Gastroesophageal sphincter (tissue), 4 donors: ENCODE measurements at regions not wholly inside any gene's neighbourhood (a gene's known extent, or its start where the extent isn't known, plus 50 kb on each side); places are given as distances from the start of the nearest gene placed in this dataset.

Experiments
- ATAC-seq: fragments of 150-250 bp; one replicate; pipeline ENCODE4 v1.9.1; 2016; ENCODE audit warnings: mild to moderate bottlenecking, moderate library complexity
- H3K27ac ChIP-seq, 4 donors: fragments of 200-600 bp; sonication (generic) in 3 of 4; 1 replicate in 3 of 4; 2 replicates in 1 of 4; pipeline ENCODE4 v1.5.1; 2016 to 2019
- H3K27me3 ChIP-seq: fragments of 200-600 bp; sonication (generic); one replicate; pipeline ENCODE4 v1.5.1; 2019
- H3K36me3 ChIP-seq, 2 donors: fragments of 200-600 bp; sonication (generic); one replicate each; pipeline ENCODE4 v1.5.1; 2019; ENCODE audit warnings: control low read depth in 1 of 2
- H3K4me1 ChIP-seq, 3 donors: fragments of 200-600 bp; sonication (generic); 1 replicate in 2 of 3; 2 replicates in 1 of 3; pipeline ENCODE4 v1.5.1; 2016 to 2019; ENCODE audit warnings: control low read depth in 2 of 3
- H3K4me3 ChIP-seq, 2 donors: fragments of 200-600 bp; sonication (generic); one replicate each; pipeline ENCODE4 v1.5.1; 2019; ENCODE audit warnings: mild to moderate bottlenecking in 1 of 2, moderate library complexity in 1 of 2
- H3K9me3 ChIP-seq, 3 donors: fragments of 200-600 bp; sonication (generic); one replicate each; pipeline ENCODE4 v1.5.1; 2017 to 2019; ENCODE audit warnings: control low read depth in 2 of 3
- EP300 ChIP-seq: sonication (generic); formaldehyde crosslinking; IDR thresholded peaks from one replicate; pipeline ENCODE4 v1.6.1; 2017; ENCODE audit warnings: antibody characterized with exemption, mild to moderate bottlenecking
- POLR2A ChIP-seq, 2 donors: fragments of 450-650 bp; IDR thresholded peaks; one replicate each; pipeline ENCODE4 v1.6.1; 2017; ENCODE audit warnings: antibody characterized with exemption in 2 of 2, mild to moderate bottlenecking in 2 of 2, moderate library complexity in 1 of 2
- POLR2AphosphoS5 ChIP-seq: sonication (generic); formaldehyde crosslinking; IDR thresholded peaks from one replicate; pipeline ENCODE4 v1.6.1; 2017; ENCODE audit warnings: antibody characterized with exemption
- WGBS, 2 donors: methylation state at CpG; one replicate each; pipeline ENCODE4 v1.1.5; 2018; ENCODE audit warnings: low coverage in 1 of 2; 5-methylcytosine and 5-hydroxymethylcytosine counted together
- TF ChIP-seq, protein P1 (sequence below), 4 experiments: fragments of 200-600 bp in 2 of 4; fragments of 450-650 bp in 2 of 4; sonication (generic) in 1 of 4; IDR thresholded peaks; one replicate each; pipeline ENCODE4 v1.5.1; 2017 to 2019; ENCODE audit warnings: antibody characterized with exemption in 4 of 4, mild to moderate bottlenecking in 2 of 4, moderate library complexity in 2 of 4

DNA sequence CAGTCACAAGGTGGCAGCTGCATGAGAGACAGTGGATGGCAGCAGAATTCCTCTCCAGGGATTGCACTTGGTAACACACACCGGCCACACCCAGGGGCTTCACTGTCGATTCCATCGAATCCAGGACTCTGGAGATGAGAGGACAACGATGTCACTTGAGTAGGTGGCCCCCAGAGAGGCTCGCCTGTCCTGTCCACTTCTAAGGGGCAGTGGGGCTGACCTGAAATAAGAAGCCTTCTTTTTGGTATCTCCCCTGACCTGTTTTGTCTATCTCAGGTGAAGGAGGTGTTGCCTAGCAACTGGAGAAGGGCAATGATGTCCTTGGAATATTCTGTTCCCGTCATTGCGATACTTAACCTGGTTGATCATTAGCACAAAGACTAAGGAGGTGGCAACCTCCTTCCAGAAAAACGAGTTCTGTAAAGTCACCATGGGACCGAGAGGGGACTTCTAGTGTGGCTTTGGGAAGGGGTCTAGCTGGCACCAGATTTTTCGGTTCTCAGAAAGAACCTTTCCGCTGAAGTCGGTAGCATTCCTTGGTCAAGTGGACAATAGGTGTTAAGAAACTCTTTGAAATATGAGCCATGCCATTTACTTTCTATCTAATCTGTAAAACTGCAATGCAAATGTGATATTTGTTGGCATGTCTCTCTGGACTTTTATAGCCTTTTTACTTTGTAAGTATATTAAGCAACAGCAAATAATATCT is 85.2 kb upstream of the TMPRSS2 start:
- 89 to 90% methylated on average over 6 to 7 of the region's 12 CpGs for whole genome bisulfite sequencing, 2 donors
- Histone ChIP-seq H3K27me3 (peaks cover 16% of the 10 kb centered on the region), H3K4me1 (no peaks in the 10 kb centered on the region), H3K27ac (no peak overlapping the region), H3K36me3 (no peaks in the 10 kb centered on the region), H3K9me3 (peaks cover 0 to 9% (median 0%) of the 10 kb centered on the region in 3 donors), H3K4me3 (no peak overlapping the region)
- TF ChIP-seq POLR2AphosphoS5 = no peak
- no peak for TF ChIP-seq POLR2A (IDR thresholded peaks at IDR 0.05)
- ATAC-seq = no peak

DNA sequence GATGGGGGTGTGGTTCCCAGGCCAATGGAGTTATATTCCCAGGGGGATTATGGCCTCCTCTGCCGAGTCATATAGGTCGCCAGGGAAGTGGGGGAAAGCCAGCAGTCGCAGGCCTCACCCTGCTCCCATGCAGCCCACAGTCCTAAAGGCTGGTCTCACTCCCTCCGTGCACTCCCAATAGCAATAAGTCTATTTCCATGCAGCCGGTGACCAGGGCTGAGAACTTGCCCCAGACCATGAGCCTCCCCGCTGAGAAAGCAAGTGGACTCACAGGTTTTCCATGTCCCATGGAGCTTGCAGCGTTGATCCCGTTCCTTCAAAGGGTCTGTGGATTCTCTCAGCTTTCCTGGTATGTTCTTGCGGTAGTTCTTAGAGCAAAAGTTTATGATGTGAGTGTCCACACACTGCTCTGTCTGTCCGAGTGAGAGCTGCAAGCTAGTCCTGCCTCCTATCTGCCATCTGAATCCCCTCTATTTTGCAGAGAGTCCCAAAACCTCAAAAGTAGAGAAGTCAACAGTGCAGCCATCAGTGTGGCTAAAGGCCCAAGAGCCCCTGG is 81.7 kb upstream of the TMPRSS2 start:
- Histone ChIP-seq H3K27me3 (peaks cover 26% of the 10 kb centered on the region), H3K9me3 (peaks cover 0 to 18% (median 0%) of the 10 kb centered on the region in 3 donors), H3K4me1 (no peaks in the 10 kb centered on the region), H3K4me3 (no peak overlapping the region), H3K27ac (no peak overlapping the region), H3K36me3 (no peaks in the 10 kb centered on the region)
- 69 to 92% methylated on average over 2 to 3 of the region's 10 CpGs for WGBS, 2 donors
- TF ChIP-seq EP300 = no peak
- no peak for TF ChIP-seq POLR2AphosphoS5
- TF ChIP-seq, protein P1, sequence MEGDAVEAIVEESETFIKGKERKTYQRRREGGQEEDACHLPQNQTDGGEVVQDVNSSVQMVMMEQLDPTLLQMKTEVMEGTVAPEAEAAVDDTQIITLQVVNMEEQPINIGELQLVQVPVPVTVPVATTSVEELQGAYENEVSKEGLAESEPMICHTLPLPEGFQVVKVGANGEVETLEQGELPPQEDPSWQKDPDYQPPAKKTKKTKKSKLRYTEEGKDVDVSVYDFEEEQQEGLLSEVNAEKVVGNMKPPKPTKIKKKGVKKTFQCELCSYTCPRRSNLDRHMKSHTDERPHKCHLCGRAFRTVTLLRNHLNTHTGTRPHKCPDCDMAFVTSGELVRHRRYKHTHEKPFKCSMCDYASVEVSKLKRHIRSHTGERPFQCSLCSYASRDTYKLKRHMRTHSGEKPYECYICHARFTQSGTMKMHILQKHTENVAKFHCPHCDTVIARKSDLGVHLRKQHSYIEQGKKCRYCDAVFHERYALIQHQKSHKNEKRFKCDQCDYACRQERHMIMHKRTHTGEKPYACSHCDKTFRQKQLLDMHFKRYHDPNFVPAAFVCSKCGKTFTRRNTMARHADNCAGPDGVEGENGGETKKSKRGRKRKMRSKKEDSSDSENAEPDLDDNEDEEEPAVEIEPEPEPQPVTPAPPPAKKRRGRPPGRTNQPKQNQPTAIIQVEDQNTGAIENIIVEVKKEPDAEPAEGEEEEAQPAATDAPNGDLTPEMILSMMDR (IDR thresholded peaks at IDR 0.05) = no peak
- TF ChIP-seq POLR2A (IDR thresholded peaks at IDR 0.05) = no peak
- no peak for ATAC-seq

DNA sequence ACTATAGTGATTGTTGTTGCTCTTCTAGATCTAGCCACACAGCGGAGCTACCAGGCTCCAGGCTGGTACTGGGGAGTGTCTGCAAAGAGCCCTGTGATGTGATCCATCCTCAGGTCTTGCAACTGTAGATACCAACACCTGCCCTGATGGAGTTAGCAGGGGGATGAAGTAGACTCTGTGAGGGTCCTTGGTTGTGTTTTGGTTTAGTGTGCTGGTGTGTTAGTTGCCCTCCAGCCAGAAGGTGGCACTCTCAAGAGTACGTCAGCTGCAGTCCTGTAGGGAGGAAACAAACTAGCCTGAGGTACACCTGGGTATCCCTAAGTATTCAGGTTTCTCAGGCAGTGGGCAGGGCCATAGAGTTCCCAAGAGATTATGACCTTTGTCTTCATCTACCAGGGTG is 81.2 kb upstream of the TMPRSS2 start:
- no peak for ATAC-seq
- no peak overlapping the region for H3K4me3 ChIP-seq
- WGBS, 2 donors = no CpG with 5 or more reads among the region's 2 CpGs

DNA sequence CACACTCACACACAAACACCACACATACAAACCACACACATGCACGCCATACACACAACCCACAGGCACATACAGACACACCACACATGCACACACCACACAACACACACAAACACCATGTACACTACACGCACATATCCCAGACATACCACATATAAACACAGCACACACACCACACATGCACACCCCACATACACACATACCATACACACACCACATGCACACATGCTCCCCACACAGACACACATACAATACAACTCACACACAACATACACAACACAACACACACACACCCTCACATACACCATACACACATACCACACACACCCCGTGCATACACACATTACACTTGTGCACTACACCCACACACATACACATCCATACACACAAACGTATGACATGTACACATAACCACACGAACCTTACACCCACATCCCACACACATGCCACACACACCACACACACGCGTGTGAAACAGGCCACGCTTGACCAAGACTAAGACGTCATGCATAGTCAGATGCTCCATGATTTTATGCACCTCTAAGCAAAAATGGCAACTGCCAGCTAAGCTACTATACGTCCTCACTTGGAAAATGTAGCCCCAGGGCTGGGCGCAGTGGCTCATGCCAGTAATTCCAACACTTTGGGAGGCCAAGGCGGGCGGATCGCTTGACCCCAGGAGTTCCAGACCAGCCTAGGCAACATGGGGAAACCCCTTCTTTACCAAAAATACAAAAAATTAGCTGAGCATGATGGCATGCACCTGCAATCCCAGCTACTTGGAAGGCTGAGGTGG is 77.4 kb upstream of the TMPRSS2 start:
- WGBS, 2 donors = 80 to 85% methylated on average over 10 to 11 of the region's 14 CpGs
- no peak overlapping the region for H3K27ac ChIP-seq
- no peaks in the 10 kb centered on the region for H3K4me1 ChIP-seq
- H3K9me3 ChIP-seq = peaks cover 0 to 18% (median 0%) of the 10 kb centered on the region in 3 donors
- ATAC-seq = no peak
- no peak for TF ChIP-seq POLR2A (IDR thresholded peaks at IDR 0.05)
- no peak for TF ChIP-seq POLR2AphosphoS5
- TF ChIP-seq EP300 = no peak
- TF ChIP-seq, protein P1 (IDR thresholded peaks at IDR 0.05) = no peak
- no peaks in the 10 kb centered on the region for H3K36me3 ChIP-seq
- H3K27me3 ChIP-seq = peaks cover 24% of the 10 kb centered on the region
- no peak overlapping the region for H3K4me3 ChIP-seq

More for the DNA sequence above, 81.2 kb upstream of the TMPRSS2 start:
- TF ChIP-seq EP300 (no peak), POLR2AphosphoS5 (no peak), POLR2A (IDR thresholded peaks at IDR 0.05) (no peak)
- TF ChIP-seq, protein P1 (IDR thresholded peaks at IDR 0.05) = no peak
- Histone ChIP-seq H3K27ac (no peak overlapping the region), H3K4me1 (no peaks in the 10 kb centered on the region), H3K27me3 (peaks cover 27% of the 10 kb centered on the region), H3K9me3 (peaks cover 0 to 18% (median 0%) of the 10 kb centered on the region in 3 donors), H3K36me3 (no peaks in the 10 kb centered on the region)

DNA sequence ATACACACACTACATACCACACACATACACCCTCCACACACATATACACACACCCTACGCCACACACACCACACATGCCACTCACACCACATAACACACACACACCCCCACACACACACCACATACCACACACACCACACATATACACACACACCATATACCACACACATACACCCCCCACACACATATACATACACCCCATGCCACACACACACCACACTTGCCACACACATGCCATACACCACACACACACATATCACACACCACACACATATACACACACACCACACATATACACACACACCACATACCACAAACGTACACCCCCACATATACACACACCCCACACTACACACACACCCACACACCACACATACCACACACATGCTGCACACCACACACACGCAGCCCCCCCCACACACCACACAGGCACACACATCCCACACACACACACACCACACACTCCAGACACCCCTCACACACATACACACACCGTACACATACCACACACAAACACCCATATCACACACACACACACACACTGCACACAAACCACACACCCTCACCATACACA is 76.7 kb upstream of the TMPRSS2 start:
- Histone ChIP-seq H3K4me3 (no peak overlapping the region), H3K27me3 (peaks cover 27% of the 10 kb centered on the region), H3K36me3 (no peaks in the 10 kb centered on the region), H3K4me1 (no peaks in the 10 kb centered on the region), H3K9me3 (peaks cover 0 to 20% (median 0%) of the 10 kb centered on the region in 3 donors), H3K27ac (no peak overlapping the region)
- 92 to 93% methylated on average over 3 to 4 of the region's 4 CpGs for WGBS, 2 donors
- TF ChIP-seq, protein P1 (IDR thresholded peaks at IDR 0.05) = no peak
- TF ChIP-seq EP300 (no peak), POLR2AphosphoS5 (no peak), POLR2A (IDR thresholded peaks at IDR 0.05) (no peak)
- no peak for ATAC-seq
